ENCODE measurements at regions not wholly inside any gene's neighbourhood (a gene's known extent, or its start where the extent isn't known, plus 50 kb on each side); places are given as distances from the start of the nearest gene placed in this dataset.

DNA sequence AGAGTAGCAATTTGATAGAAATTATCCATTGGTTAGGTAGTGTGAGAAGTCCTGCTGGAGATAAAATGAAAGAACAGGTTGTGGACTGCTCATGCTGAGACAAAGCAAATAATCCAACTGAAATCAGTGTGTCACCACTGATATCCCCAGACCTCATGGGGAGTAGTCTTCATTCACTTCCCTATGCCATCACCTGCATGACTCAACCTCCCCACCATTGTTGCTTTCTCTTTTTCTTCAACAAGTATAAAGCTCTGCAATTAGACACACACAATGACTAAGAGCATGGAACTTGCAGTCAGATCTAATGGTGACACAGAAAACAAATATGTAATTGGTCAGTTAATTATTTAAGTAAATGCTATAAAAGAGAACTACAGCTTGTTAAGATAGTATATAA, 475.3 kb downstream of the RIT2 start:
- TF ChIP-seq POLR2A (IDR thresholded peaks at IDR 0.05) = no peak
- TF ChIP-seq, protein P1, sequence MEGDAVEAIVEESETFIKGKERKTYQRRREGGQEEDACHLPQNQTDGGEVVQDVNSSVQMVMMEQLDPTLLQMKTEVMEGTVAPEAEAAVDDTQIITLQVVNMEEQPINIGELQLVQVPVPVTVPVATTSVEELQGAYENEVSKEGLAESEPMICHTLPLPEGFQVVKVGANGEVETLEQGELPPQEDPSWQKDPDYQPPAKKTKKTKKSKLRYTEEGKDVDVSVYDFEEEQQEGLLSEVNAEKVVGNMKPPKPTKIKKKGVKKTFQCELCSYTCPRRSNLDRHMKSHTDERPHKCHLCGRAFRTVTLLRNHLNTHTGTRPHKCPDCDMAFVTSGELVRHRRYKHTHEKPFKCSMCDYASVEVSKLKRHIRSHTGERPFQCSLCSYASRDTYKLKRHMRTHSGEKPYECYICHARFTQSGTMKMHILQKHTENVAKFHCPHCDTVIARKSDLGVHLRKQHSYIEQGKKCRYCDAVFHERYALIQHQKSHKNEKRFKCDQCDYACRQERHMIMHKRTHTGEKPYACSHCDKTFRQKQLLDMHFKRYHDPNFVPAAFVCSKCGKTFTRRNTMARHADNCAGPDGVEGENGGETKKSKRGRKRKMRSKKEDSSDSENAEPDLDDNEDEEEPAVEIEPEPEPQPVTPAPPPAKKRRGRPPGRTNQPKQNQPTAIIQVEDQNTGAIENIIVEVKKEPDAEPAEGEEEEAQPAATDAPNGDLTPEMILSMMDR (IDR thresholded peaks at IDR 0.05) = no peak
